ENCODE measurements at regions not wholly inside any gene's neighbourhood (a gene's known extent, or its start where the extent isn't known, plus 50 kb on each side); places are given as distances from the start of the nearest gene placed in this dataset.
"Not testable (repeated sequence)": the region's sequence is repeated elsewhere in the genome, so short reads cannot be mapped to it uniquely, and the experiment has no call there.

GRCh38 chr2:215861607-215862350 is 151.6 kb downstream of the MREG start:
- DNase-seq: no peak

- no peak for DNase-seq
Measured at GRCh38 chr2:215856080-215856479, 157.3 kb downstream of the MREG start.

- not testable (repeated sequence) for DNase-seq
Measured at GRCh38 chr2:215855308-215855707, 158.0 kb downstream of the MREG start.

GRCh38 chr2:215854008-215854407 is 159.3 kb downstream of the MREG start:
- DNase-seq: no peak

- DNase-seq: no peak
Measured at GRCh38 chr2:215851696-215852095, 161.7 kb downstream of the MREG start.

- DNase-seq: peak; percentile 64
Measured at GRCh38 chr2:215851082-215851481, 162.3 kb downstream of the MREG start.

GRCh38 chr2:215850380-215850779 is 163.0 kb downstream of the MREG start:
- DNase-seq: no peak

- DNase-seq: no peak
Measured at GRCh38 chr2:215849771-215850170, 163.6 kb downstream of the MREG start.

- DNase-seq: no peak
Measured at GRCh38 chr2:215848698-215849097, 164.7 kb downstream of the MREG start.

GRCh38 chr2:215848146-215848545 is 165.2 kb downstream of the MREG start:
- no peak for DNase-seq

GRCh38 chr2:215847718-215848117 is 165.6 kb downstream of the MREG start:
- DNase-seq: no peak

GRCh38 chr2:215847056-215847455 is 166.3 kb downstream of the MREG start:
- DNase-seq: no peak

- no peak for DNase-seq
Measured at GRCh38 chr2:215845839-215846586, 167.3 kb downstream of the MREG start.

GRCh38 chr2:215843579-215843978 is 169.8 kb downstream of the MREG start:
- DNase-seq: peak; percentile 88

- no peak for DNase-seq
Measured at GRCh38 chr2:215841175-215841816, 172.1 kb downstream of the MREG start.

GRCh38 chr2:215839816-215840215 is 173.5 kb downstream of the MREG start:
- DNase-seq: no peak

- DNase-seq: no peak
Measured at GRCh38 chr2:215839309-215839708, 174.0 kb downstream of the MREG start.

- DNase-seq: no peak
Measured at GRCh38 chr2:215836881-215837280, 176.5 kb downstream of the MREG start.

GRCh38 chr2:215835657-215836056 is 177.7 kb downstream of the MREG start:
- DNase-seq: no peak

GRCh38 chr2:215835231-215835630 is 178.1 kb downstream of the MREG start:
- DNase-seq: no peak

- no peak for DNase-seq
Measured at GRCh38 chr2:215833531-215834162, 179.7 kb downstream of the MREG start.

- DNase-seq: no peak
Measured at GRCh38 chr2:215832791-215833190, 180.6 kb downstream of the MREG start.

GRCh38 chr2:215831296-215831913 is 181.9 kb downstream of the MREG start:
- no peak for DNase-seq
